CD4-positive, alpha-beta T cell (primary cell): ENCODE measurements at regions not wholly inside any gene's neighbourhood (a gene's known extent, or its start where the extent isn't known, plus 50 kb on each side); places are given as distances from the start of the nearest gene placed in this dataset.

Experiments used
- ATAC-seq: fragments of 200-7000 bp; cut with Tn5 transposase; one replicate; pipeline ENCODE4 v1.10.0; 2022; ENCODE audit warnings: mild to moderate bottlenecking; ENCODE audit not compliant: poor library complexity
- CTCF ChIA-PET: fragments of 350-600 bp; sonication (Branson Sonifier 250); formaldehyde crosslinking; loops from one replicate; lab custom pipeline; 2021; ENCODE audit warnings: antibody characterized with exemption, inconsistent platforms; lab: Charles Lee
- POLR2A ChIA-PET: fragments of 350-600 bp; sonication (Branson Sonifier 250); formaldehyde crosslinking; loops from one replicate; lab custom pipeline; 2021; ENCODE audit warnings: antibody characterized with exemption, inconsistent platforms; lab: Charles Lee
- DNase-seq, 14 experiments: peaks; one replicate each; pipeline ENCODE4 v3.0.0-alpha.2; 2013 to 2020; ENCODE audit warnings: mixed read lengths in 2 of 14
- H3K27ac ChIP-seq, 2 donors: one replicate each; pipeline versions ENCODE4 v1.5.1 to v1.7.0; 2013; ENCODE audit warnings: low read length in 2 of 2, low read depth in 1 of 2, mild to moderate bottlenecking in 1 of 2
- H3K27me3 ChIP-seq, 2 experiments: 1 replicate in 1 of 2; 2 replicates in 1 of 2; pipeline versions ENCODE4 v1.6.1 to v1.7.0; 2013; ENCODE audit warnings: low read length in 2 of 2, control low read depth in 1 of 2, mild to moderate bottlenecking in 1 of 2, moderate library complexity in 1 of 2; ENCODE audit not compliant: insufficient read depth in 2 of 2, control insufficient read depth in 1 of 2
- H3K36me3 ChIP-seq: one replicate; pipeline ENCODE4 v1.6.1; 2013; ENCODE audit warnings: low read length, control low read depth; ENCODE audit not compliant: insufficient read depth
- H3K4me1 ChIP-seq: one replicate; pipeline ENCODE4 v1.6.1; 2013; ENCODE audit warnings: low read length, control low read depth; ENCODE audit not compliant: insufficient read depth
- H3K4me3 ChIP-seq: one replicate; pipeline ENCODE4 v1.5.1; 2013; ENCODE audit warnings: mild to moderate bottlenecking, low read length, moderate library complexity
- H3K9me3 ChIP-seq, 2 experiments: 1 replicate in 1 of 2; 2 replicates in 1 of 2; pipeline versions ENCODE4 v1.6.1 to v1.7.0; 2013; ENCODE audit warnings: low read length in 2 of 2, mild to moderate bottlenecking in 2 of 2, control low read depth in 1 of 2, moderate library complexity in 1 of 2; ENCODE audit not compliant: control insufficient read depth in 1 of 2, insufficient read depth in 1 of 2
- H3K27ac Mint-ChIP-seq: one replicate; pipeline ENCODE4 v1.8.0; 2020; ENCODE audit warnings: mixed read lengths
- H3K27me3 Mint-ChIP-seq: one replicate; pipeline ENCODE4 v1.8.0; 2021; ENCODE audit warnings: mixed read lengths
- H3K36me3 Mint-ChIP-seq: one replicate; pipeline ENCODE4 v1.8.0; 2021; ENCODE audit warnings: low read depth, mixed read lengths
- H3K4me1 Mint-ChIP-seq: one replicate; pipeline ENCODE4 v1.8.0; 2021; ENCODE audit warnings: low read depth, mixed read lengths
- H3K4me3 Mint-ChIP-seq: one replicate; pipeline ENCODE4 v1.8.0; 2020; ENCODE audit warnings: mild to moderate bottlenecking, mixed read lengths
- H3K9me3 Mint-ChIP-seq: one replicate; pipeline ENCODE4 v1.8.0; 2020; ENCODE audit warnings: mixed read lengths
- intact Hi-C, 2 experiments: fragments of 100-400 bp; cut with DNase I in 1 of 2; cut with micrococcal nuclease in 1 of 2; formaldehyde crosslinking; loops; one replicate each; pipeline versions ENCODE4 v1.15.1 to v1.9.0; 2023 to 2025; cut with DNase I, micrococcal nuclease
- TF ChIP-seq, protein P1 (sequence below): fragments of 200-600 bp; IDR thresholded peaks from one replicate; pipeline ENCODE4 v1.8.0; 2022; ENCODE audit warnings: antibody characterized with exemption, mild to moderate bottlenecking

DNA sequence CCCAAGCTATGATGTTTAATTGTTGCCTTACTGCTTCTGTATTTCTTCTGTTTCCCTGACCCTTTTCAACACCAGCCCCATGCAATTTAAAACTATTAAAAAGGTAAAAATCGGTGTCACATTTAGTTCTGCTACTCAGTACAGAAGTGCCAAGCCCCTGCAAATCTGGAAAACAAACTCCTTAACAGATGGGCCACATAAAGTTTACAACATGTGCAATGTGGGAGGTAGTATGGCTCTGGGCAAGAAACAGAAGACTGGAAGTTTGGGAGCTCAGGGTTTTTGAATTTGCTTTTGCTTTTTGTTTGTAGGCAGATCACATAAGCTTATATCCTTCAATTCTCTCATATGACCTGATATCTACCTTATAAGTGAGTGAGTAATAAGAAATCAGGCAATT is 404.0 kb upstream of the ATP2B1 start:
- Mint-ChIP-seq H3K36me3 (no peaks in the 10 kb centered on the region), H3K4me1 (no peaks in the 10 kb centered on the region), H3K27me3 (no peaks in the 10 kb centered on the region), H3K9me3 (no peaks in the 10 kb centered on the region), H3K27ac (no peak overlapping the region), H3K4me3 (no peak overlapping the region)
- DNase-seq (no peak), ATAC-seq (no peak)
- CTCF ChIA-PET: no interaction called here
- POLR2A ChIA-PET: no interaction called here
- Histone ChIP-seq H3K4me3 (no peak overlapping the region), H3K27ac (no peak overlapping the region), H3K9me3 (no peaks in the 10 kb centered on the region), H3K4me1 (no peaks in the 10 kb centered on the region), H3K36me3 (no peaks in the 10 kb centered on the region), H3K27me3 (no peaks in the 10 kb centered on the region)
- intact Hi-C loops: no loop called here
- TF ChIP-seq, protein P1, sequence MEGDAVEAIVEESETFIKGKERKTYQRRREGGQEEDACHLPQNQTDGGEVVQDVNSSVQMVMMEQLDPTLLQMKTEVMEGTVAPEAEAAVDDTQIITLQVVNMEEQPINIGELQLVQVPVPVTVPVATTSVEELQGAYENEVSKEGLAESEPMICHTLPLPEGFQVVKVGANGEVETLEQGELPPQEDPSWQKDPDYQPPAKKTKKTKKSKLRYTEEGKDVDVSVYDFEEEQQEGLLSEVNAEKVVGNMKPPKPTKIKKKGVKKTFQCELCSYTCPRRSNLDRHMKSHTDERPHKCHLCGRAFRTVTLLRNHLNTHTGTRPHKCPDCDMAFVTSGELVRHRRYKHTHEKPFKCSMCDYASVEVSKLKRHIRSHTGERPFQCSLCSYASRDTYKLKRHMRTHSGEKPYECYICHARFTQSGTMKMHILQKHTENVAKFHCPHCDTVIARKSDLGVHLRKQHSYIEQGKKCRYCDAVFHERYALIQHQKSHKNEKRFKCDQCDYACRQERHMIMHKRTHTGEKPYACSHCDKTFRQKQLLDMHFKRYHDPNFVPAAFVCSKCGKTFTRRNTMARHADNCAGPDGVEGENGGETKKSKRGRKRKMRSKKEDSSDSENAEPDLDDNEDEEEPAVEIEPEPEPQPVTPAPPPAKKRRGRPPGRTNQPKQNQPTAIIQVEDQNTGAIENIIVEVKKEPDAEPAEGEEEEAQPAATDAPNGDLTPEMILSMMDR: no peak

DNA sequence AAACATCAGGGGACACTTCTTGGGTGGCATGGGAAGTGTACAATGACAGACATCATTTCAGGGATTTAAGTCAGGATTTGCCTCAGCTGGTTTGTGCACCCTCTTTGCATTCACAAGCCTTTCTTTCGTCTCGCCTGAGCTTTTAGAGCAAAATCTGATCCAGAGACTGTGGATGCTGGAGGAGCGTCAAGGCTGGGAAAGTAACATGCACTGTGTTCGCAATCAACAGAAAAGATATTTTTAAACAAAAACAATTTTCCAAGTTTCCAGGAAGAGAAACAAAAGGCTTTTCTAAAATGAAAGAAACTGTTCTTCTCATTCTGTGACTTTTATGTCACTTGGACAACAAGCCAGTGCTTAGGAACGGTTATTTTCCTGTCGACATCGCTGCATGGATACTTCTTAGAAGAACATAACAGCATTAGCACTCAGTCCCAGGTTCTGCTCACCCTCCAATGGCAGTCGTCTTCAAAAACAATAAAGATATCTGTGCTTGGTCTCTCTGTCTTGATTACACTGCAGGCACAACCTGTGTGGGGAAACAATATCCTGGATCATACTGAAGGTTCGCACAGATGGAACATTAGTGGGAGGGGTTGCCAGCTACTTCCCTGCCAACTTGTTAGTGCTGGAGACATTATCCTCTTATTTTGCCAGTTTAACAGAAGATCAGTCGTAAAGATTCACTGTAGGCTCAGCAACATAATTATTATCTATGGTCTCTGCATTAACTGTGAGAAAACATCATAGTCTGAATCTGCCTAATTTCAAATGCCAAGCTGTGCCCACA is 403.3 kb upstream of the ATP2B1 start:
- ChIA-PET POLR2A (no interaction called here), CTCF (no interaction called here)
- H3K36me3 ChIP-seq: no peaks in the 10 kb centered on the region
- Mint-ChIP-seq H3K36me3 (no peaks in the 10 kb centered on the region), H3K4me3 (no peak overlapping the region), H3K4me1 (no peaks in the 10 kb centered on the region), H3K27me3 (no peaks in the 10 kb centered on the region), H3K9me3 (no peaks in the 10 kb centered on the region), H3K27ac (no peak overlapping the region)
- no peaks in the 10 kb centered on the region for H3K9me3 ChIP-seq
- no peak overlapping the region for H3K4me3 ChIP-seq
- H3K4me1 ChIP-seq: no peaks in the 10 kb centered on the region
- H3K27ac ChIP-seq: no peak overlapping the region
- TF ChIP-seq, protein P1: no peak
- intact Hi-C loops: no loop called here
- no peak for DNase-seq
- no peaks in the 10 kb centered on the region for H3K27me3 ChIP-seq
- ATAC-seq: no peak

DNA sequence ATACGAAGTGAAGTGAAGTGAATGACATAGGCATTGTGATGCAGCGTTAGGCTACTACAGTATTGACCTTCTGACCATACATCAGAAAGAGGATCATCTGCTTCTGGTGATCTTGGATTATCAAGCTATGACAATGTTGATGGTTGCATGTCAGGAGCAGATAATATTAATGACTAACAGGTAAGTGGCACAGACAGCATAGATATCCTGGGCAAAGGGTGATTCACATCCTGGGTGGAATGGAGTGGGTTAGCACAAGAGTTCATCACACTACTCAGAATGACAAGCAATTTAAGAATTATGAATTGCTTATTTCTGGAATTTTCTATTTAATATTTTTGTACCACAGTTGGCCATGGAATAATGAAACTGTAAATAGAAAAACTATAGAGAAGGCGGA is 397.9 kb upstream of the ATP2B1 start:
- Mint-ChIP-seq H3K27me3 (no peaks in the 10 kb centered on the region), H3K36me3 (no peaks in the 10 kb centered on the region), H3K4me3 (no peak overlapping the region), H3K27ac (no peak overlapping the region), H3K9me3 (no peaks in the 10 kb centered on the region), H3K4me1 (peaks cover 9% of the 10 kb centered on the region)
- ATAC-seq (no peak), DNase-seq (no peak)
- Histone ChIP-seq H3K4me1 (no peaks in the 10 kb centered on the region), H3K4me3 (no peak overlapping the region), H3K27me3 (no peaks in the 10 kb centered on the region), H3K27ac (no peak overlapping the region), H3K36me3 (no peaks in the 10 kb centered on the region), H3K9me3 (no peaks in the 10 kb centered on the region)
- TF ChIP-seq, protein P1: no peak
- intact Hi-C loops: loop anchor here (10.0 kb wide), 2 partner anchors 402 to 1092 kb away; partner anchors contain the start of gene ATP2B1 (in 2 of the 2)
- CTCF ChIA-PET: no interaction called here
- POLR2A ChIA-PET: no interaction called here
